ENCODE measurements at regions not wholly inside any gene's neighbourhood (a gene's known extent, or its start where the extent isn't known, plus 50 kb on each side); places are given as distances from the start of the nearest gene placed in this dataset.

DNA sequence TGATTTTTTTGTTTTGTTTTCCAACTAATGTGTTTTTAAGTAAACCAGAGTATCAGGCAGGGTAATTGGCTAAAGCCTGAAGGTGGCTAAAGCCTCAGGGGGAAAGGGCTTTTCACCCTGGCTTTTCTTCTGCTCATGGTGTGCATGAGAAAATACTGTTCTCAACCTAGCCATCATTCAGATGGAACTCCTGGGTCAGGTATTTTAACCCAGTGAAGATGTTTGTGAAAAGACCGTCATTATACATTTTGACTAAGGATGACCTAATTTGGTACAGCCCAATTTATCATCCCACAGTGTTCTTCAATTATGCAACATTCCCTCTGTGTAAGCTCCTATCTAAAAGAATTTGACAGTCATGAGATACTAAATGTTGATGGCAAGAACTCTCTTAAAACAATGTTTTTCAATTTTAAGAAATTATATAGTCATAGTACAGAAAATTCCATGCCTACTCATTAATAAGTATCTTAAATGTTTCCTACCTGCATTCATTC lies 209.5 kb upstream of the TARS1 start (continued):
- no peak for TF ChIP-seq YY1 (IDR thresholded peaks at IDR 0.05; ENCODE audit: borderline replicate concordance in 1 of 3, control insufficient read depth in 1 of 3, extremely low read depth in 1 of 3, insufficient read depth in 3 of 3, insufficient read length in 1 of 3, insufficient replicate concordance in 2 of 3, low read depth in 1 of 3, low read length in 2 of 3)
- TF ChIP-seq RBM39 (optimal IDR thresholded peaks at IDR 0.05; ENCODE audit: low read depth, low read length), result no peak
- TF ChIP-seq RBM17 (IDR thresholded peaks at IDR 0.05; ENCODE audit: borderline replicate concordance, low read depth, low read length), result no peak
- TF ChIP-seq RBBP5 (IDR thresholded peaks at IDR 0.05; ENCODE audit: borderline replicate concordance, insufficient read depth, low read length, poor library complexity, severe bottlenecking), result no peak

DNA sequence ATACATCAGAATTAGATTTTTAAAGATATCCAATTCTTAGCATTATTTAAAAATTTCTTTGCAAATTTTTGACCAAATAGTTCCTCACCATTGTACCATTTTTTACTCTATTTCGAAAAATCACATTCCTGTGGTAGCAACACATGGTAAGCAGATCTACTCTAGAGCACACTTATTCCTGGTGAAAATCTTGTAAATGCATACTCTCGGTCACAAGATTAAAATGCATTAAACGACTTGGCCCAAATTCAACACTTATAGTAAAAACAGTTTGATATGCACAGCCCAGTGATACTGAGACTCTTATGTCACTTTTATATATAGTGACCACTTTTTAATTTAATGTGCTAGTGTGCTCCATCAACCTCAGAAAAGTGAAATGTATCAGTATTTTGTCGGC lies 208.8 kb upstream of the TARS1 start:
- H3K27me3 ChIP-seq (ENCODE audit: control insufficient read depth in 2 of 2, insufficient read depth in 2 of 2, low read length in 2 of 2), result no peaks in the 10 kb centered on the region
- ChIA-PET POLR2A (no interaction called here), CTCF (ENCODE audit: low intra/inter-chr PET ratio) (no interaction called here)
- no peak overlapping the region for H3K4me3 ChIP-seq
- H3K4me2 ChIP-seq (ENCODE audit: insufficient read depth, low read length), result no peak overlapping the region
- no peaks in the 10 kb centered on the region for H3K79me2 ChIP-seq (ENCODE audit: control insufficient read depth, insufficient read depth, low read length)
- TF ChIP-seq ZNF146 (CRISPR knock-in tag; IDR thresholded peaks at IDR 0.05; ENCODE audit: unreplicated experiment), result no peak
- DNase-seq (ENCODE audit: extremely low read depth in 1 of 4, low spot score in 3 of 4) (no peak), FAIRE-seq (no peak), ATAC-seq (no peak)
- H3K9me1 ChIP-seq (ENCODE audit: control insufficient read depth, insufficient read depth, low read length), result no peaks in the 10 kb centered on the region
- no peaks in the 10 kb centered on the region for H3K9me3 ChIP-seq (replicated peaks; ENCODE audit: control insufficient read depth, insufficient read depth, low read depth, low read length)
- intact Hi-C loops (cut with micrococcal nuclease), result no loop called here
- H3K27ac ChIP-seq (ENCODE audit: extremely low read depth, low read depth, low read length), result no peak overlapping the region
- H4K20me1 ChIP-seq (replicated peaks; ENCODE audit: control insufficient read depth, insufficient read depth, low read length), result no peaks in the 10 kb centered on the region
- no peaks in the 10 kb centered on the region for H3K4me1 ChIP-seq (replicated peaks in 1 of 2; ENCODE audit: control insufficient read depth in 2 of 2, insufficient read depth in 2 of 2, low read length in 2 of 2)
- no TSS peak for BruUV-seq (replicated peaks)
- 4% methylated on average over 4 of the region's 4 CpGs for WGBS (ENCODE audit: insufficient coverage, low coverage, missing lambda C conversion rate)
- no peaks in the 10 kb centered on the region for H3K36me3 ChIP-seq (ENCODE audit: control insufficient read depth, insufficient read depth, low read length)
- H2AFZ ChIP-seq (ENCODE audit: low read depth, low read length), result no peak overlapping the region
- in situ Hi-C loops (cut with MboI), result no loop called here
- H3K9ac ChIP-seq (ENCODE audit: insufficient read depth in 1 of 2, low read depth in 2 of 2, low read length in 2 of 2), result no peak overlapping the region
